ENCODE measurements at regions not wholly inside any gene's neighbourhood (a gene's known extent, or its start where the extent isn't known, plus 50 kb on each side); places are given as distances from the start of the nearest gene placed in this dataset.
A peak's percentile ranks its signal among the peaks of the same experiment; 100 is the strongest.

DNA sequence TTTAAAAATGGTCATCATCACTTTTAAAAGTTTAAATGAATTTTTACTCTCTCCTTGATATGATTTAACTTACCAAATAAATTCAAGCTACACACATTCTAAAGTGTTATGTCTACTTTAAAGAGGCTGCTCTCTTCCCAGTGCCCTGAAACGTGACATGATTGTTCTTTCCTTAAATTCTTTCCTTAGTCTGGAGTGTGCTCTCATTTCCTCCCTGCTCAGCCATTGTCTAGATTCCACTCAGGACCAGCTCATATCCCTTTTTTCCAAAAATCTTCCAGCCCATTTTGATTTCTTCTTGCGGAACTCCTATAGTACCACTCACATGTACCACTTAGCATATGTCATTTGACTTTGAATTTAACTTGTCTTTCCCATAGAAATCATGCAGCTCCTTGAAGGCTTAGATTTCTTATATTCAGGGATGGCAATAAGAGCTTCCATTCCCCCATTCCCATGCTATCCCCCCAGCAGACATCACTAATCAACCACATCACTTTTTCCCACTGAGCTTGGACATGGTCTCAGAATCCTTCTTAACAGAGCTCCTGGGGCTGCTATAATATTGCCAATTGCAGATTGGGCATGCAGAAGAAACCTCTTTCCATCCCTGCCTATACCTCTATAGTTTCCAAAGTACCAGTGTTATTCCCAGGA lies 54.7 kb upstream of the ITPKB start:
- no peak overlapping the region for H3K4me3 ChIP-seq (replicated peaks in 1 of 2; ENCODE audit: low read depth in 2 of 2, low read length in 2 of 2)
- DNase-seq (ENCODE audit: low read depth in 2 of 2): peak in 1 of 2 donors; percentile 5
- TF ChIP-seq, protein P1, sequence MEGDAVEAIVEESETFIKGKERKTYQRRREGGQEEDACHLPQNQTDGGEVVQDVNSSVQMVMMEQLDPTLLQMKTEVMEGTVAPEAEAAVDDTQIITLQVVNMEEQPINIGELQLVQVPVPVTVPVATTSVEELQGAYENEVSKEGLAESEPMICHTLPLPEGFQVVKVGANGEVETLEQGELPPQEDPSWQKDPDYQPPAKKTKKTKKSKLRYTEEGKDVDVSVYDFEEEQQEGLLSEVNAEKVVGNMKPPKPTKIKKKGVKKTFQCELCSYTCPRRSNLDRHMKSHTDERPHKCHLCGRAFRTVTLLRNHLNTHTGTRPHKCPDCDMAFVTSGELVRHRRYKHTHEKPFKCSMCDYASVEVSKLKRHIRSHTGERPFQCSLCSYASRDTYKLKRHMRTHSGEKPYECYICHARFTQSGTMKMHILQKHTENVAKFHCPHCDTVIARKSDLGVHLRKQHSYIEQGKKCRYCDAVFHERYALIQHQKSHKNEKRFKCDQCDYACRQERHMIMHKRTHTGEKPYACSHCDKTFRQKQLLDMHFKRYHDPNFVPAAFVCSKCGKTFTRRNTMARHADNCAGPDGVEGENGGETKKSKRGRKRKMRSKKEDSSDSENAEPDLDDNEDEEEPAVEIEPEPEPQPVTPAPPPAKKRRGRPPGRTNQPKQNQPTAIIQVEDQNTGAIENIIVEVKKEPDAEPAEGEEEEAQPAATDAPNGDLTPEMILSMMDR (IDR thresholded peaks at IDR 0.05; ENCODE audit: low read depth, low read length): no peak

DNA sequence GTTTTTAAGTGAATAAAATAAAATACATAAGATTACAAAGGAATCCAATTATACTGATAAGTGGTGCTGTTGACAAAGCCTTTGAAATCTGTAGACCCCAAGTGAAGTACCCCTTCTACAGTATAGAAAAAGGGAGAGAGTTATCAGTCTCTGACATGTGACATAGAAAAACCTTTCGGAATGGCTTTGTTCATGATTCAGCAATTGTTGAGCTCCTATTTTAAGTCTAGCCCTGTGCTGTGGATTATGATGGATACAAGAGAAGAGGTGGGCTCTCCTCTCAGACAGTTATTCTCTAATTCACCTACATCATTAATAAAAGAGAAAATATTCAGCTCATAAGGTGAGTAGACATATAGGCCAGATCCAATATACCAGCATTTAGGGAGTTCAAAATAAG lies 53.3 kb upstream of the ITPKB start:
- TF ChIP-seq, protein P1 (IDR thresholded peaks at IDR 0.05; ENCODE audit: low read depth, low read length): no peak
- H3K4me3 ChIP-seq (replicated peaks in 1 of 2; ENCODE audit: low read depth in 2 of 2, low read length in 2 of 2): no peak overlapping the region
- DNase-seq (ENCODE audit: low read depth in 2 of 2): no peak

DNA sequence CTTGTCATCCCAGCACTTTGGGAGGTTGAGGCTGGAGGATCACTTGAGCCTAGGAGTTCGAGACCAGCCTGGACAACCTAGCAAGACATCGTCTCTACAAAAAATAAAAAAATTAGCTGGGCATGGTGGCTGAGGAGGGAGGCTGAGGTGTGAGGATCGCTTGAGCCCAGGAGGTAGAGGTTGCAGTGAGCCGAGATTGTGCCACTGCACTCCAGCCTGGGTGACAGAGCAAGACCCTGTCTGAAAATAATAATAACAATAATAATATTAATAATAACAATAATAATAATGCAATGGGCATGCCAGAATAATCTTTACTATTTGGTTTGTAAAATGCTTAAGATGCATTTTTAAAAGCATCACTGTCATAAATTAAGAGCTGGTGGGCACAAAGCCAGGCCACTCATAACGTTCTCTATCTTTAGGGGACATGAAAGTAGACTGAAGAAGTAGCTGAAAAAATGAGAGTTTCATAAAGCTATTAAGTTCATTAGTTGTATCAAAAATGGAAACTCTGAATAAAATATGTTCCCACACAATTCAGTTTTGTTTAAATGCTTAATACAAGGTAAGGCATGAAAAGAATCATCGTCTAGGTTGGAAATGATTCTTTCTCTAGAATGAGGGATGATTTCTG lies 51.6 kb upstream of the ITPKB start:
- no peak for DNase-seq (ENCODE audit: low read depth in 2 of 2)
- TF ChIP-seq, protein P1 (IDR thresholded peaks at IDR 0.05; ENCODE audit: low read depth, low read length): no peak
- H3K4me3 ChIP-seq (replicated peaks in 1 of 2; ENCODE audit: low read depth in 2 of 2, low read length in 2 of 2): no peak overlapping the region

DNA sequence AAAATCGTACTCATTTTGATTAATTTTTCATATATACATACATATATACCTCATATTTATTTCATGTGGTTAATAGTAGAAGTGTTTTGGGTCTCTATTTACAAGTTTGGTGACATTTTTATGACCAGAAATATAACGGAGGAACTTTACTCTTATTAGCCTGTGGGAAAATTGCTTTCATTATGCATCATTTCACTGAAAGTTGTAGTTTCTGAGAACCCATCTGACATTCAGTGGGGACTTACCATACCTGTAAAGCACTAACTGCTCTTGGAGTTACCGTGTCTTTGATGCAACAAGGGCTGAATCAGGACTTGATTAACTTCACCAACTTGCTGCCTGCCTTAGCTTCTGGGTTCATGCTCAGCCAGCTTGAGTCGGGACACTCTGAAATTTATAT lies 49.9 kb upstream of the ITPKB start:
- TF ChIP-seq, protein P1 (IDR thresholded peaks at IDR 0.05; ENCODE audit: low read depth, low read length): no peak
- no peak overlapping the region for H3K4me3 ChIP-seq (replicated peaks in 1 of 2; ENCODE audit: low read depth in 2 of 2, low read length in 2 of 2)
- no peak for DNase-seq (ENCODE audit: low read depth in 2 of 2)
